ENCODE measurements at regions not wholly inside any gene's neighbourhood (a gene's known extent, or its start where the extent isn't known, plus 50 kb on each side); places are given as distances from the start of the nearest gene placed in this dataset.

DNA sequence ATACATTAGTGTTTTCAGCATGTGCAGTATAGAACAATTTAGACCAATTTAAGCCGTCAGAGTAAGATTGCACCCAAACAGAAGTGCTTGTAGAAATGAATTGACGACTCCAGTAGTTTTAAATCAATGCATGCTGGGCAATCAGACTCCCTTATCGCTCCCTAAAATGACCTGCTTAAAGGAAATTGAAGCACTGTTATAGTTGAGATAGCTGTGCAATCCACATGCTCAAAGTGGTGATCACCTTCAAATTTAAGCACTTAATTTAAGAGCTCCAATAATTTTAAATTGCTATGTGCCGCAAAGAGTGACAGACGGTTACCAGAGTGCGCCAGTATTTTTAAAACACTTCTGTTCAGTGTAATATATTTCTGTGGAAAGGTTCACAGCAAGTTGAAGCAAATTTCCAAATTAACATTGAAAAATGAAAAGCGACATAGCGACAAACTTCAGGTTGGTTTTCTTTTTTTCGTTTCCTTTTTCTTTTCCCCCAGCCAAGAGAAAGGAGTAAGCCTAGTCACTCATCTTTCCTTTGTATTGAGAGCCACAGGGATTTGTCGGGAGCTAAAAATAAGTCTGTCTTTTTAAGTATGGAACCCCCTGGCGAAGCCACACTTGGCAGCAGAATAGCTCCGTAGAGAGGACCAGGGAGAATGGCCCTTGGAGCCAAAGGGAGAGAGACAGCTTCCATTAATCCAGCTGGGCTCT lies 436.4 kb upstream of the RBMS3 start:
- H4K20me1 ChIP-seq (ENCODE audit: insufficient read depth): no peaks in the 10 kb centered on the region

DNA sequence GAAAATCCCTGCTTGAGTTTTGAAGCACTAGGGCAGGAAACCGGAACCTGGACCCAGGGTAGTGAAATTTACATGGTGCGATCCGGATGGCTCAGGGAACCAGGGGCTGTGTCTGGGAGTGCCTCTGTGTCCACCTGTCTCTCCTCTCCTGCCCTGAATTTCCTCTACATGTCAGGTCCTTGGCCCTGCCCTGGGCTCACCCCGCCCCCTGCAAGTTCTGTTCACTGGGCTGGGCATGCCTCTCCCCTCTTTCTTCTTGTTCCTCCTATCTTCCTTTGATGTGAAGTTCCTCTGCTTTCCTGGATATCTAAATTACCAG lies 435.9 kb upstream of the RBMS3 start:
- Histone ChIP-seq H3K79me2 (ENCODE audit: insufficient read depth, low read depth) (no peaks in the 10 kb centered on the region), H4K20me1 (ENCODE audit: insufficient read depth) (no peaks in the 10 kb centered on the region), H3K4me1 (ENCODE audit: low read depth, poor library complexity, severe bottlenecking) (no peaks in the 10 kb centered on the region), H3K4me3 (IDR thresholded peaks at IDR 0.05; ENCODE audit: insufficient read depth, low read depth, low read length) (no peak overlapping the region), H3K4me2 (no peak overlapping the region), H2AFZ (ENCODE audit: low read depth) (no peak overlapping the region), H3K36me3 (ENCODE audit: insufficient read depth) (no peaks in the 10 kb centered on the region), H3K27ac (no peak overlapping the region), H3K27me3 (ENCODE audit: insufficient read depth, low read depth) (no peaks in the 10 kb centered on the region), H3K9ac (no peak overlapping the region)
- TF ChIP-seq, protein P1, sequence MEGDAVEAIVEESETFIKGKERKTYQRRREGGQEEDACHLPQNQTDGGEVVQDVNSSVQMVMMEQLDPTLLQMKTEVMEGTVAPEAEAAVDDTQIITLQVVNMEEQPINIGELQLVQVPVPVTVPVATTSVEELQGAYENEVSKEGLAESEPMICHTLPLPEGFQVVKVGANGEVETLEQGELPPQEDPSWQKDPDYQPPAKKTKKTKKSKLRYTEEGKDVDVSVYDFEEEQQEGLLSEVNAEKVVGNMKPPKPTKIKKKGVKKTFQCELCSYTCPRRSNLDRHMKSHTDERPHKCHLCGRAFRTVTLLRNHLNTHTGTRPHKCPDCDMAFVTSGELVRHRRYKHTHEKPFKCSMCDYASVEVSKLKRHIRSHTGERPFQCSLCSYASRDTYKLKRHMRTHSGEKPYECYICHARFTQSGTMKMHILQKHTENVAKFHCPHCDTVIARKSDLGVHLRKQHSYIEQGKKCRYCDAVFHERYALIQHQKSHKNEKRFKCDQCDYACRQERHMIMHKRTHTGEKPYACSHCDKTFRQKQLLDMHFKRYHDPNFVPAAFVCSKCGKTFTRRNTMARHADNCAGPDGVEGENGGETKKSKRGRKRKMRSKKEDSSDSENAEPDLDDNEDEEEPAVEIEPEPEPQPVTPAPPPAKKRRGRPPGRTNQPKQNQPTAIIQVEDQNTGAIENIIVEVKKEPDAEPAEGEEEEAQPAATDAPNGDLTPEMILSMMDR (conservative IDR thresholded peaks at IDR 0.05; ENCODE audit: low read depth, low read length): no peak

More for the DNA sequence above, 436.4 kb upstream of the RBMS3 start:
- Histone ChIP-seq H2AFZ (ENCODE audit: low read depth) (no peak overlapping the region), H3K9ac (no peak overlapping the region), H3K4me1 (ENCODE audit: low read depth, poor library complexity, severe bottlenecking) (no peaks in the 10 kb centered on the region), H3K36me3 (ENCODE audit: insufficient read depth) (no peaks in the 10 kb centered on the region), H3K27ac (no peak overlapping the region), H3K4me2 (no peak overlapping the region), H3K79me2 (ENCODE audit: insufficient read depth, low read depth) (no peaks in the 10 kb centered on the region), H3K4me3 (IDR thresholded peaks at IDR 0.05; ENCODE audit: insufficient read depth, low read depth, low read length) (no peak overlapping the region), H3K27me3 (ENCODE audit: insufficient read depth, low read depth) (no peaks in the 10 kb centered on the region)
- TF ChIP-seq, protein P1 (conservative IDR thresholded peaks at IDR 0.05; ENCODE audit: low read depth, low read length): no peak

DNA sequence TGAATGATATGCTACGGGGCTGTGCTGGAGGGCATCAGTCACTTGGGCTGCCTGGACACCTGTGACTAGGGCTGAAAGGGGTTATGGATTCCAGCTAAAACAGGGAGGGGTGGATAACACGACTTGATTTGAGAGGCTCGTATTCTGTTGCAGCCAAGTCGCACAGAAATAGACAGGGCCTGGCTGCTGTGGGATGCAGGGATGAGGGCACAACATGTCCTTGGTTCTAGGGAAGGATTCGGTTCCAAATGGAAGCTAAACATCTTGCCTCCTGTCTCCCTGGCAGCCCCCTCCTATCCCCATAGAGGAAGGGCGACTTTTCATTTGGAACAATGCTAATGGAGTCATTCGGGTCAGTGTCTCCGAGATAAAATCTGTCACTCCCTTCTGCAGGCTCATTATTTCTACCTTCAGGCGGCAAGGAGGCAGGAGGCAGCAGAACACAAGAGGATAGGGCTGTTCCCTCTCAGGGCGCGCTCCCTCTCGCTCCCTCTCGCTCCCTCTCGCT lies 433.8 kb upstream of the RBMS3 start:
- no peak overlapping the region for H3K9ac ChIP-seq
- H3K36me3 ChIP-seq (ENCODE audit: insufficient read depth): no peaks in the 10 kb centered on the region
- no peaks in the 10 kb centered on the region for H3K4me1 ChIP-seq (ENCODE audit: low read depth, poor library complexity, severe bottlenecking)
- H3K27me3 ChIP-seq (ENCODE audit: insufficient read depth, low read depth): no peaks in the 10 kb centered on the region
- H3K4me3 ChIP-seq (IDR thresholded peaks at IDR 0.05; ENCODE audit: insufficient read depth, low read depth, low read length): no peak overlapping the region
- no peak overlapping the region for H2AFZ ChIP-seq (ENCODE audit: low read depth)
- H3K4me2 ChIP-seq: no peak overlapping the region
- TF ChIP-seq, protein P1 (conservative IDR thresholded peaks at IDR 0.05; ENCODE audit: low read depth, low read length): no peak
- H3K79me2 ChIP-seq (ENCODE audit: insufficient read depth, low read depth): no peaks in the 10 kb centered on the region
- no peak overlapping the region for H3K27ac ChIP-seq
- H4K20me1 ChIP-seq (ENCODE audit: insufficient read depth): no peaks in the 10 kb centered on the region

- Histone ChIP-seq H3K4me2 (no peak overlapping the region), H4K20me1 (ENCODE audit: insufficient read depth) (no peaks in the 10 kb centered on the region), H3K4me1 (ENCODE audit: low read depth, poor library complexity, severe bottlenecking) (no peaks in the 10 kb centered on the region), H3K36me3 (ENCODE audit: insufficient read depth) (no peaks in the 10 kb centered on the region), H3K9ac (no peak overlapping the region), H3K4me3 (IDR thresholded peaks at IDR 0.05; ENCODE audit: insufficient read depth, low read depth, low read length) (no peak overlapping the region), H3K27ac (no peak overlapping the region), H2AFZ (ENCODE audit: low read depth) (no peak overlapping the region), H3K79me2 (ENCODE audit: insufficient read depth, low read depth) (no peaks in the 10 kb centered on the region), H3K27me3 (ENCODE audit: insufficient read depth, low read depth) (no peaks in the 10 kb centered on the region)
- TF ChIP-seq, protein P1 (conservative IDR thresholded peaks at IDR 0.05; ENCODE audit: low read depth, low read length): no peak
Measured at GRCh38 chr3:28847736-28848135, 433.1 kb upstream of the RBMS3 start.
